Endodermal cell (in vitro differentiated cells): ENCODE measurements at regions not wholly inside any gene's neighbourhood (a gene's known extent, or its start where the extent isn't known, plus 50 kb on each side); places are given as distances from the start of the nearest gene placed in this dataset.

Source experiments
- DNase-seq: peaks from one replicate; pipeline ENCODE4 v3.0.0-alpha.2; 2017
- H3K27ac ChIP-seq: 2 replicates; pipeline ENCODE4 v1.5.1; 2013; ENCODE audit warnings: mild to moderate bottlenecking, low read depth, low read length, moderate library complexity
- H3K27me3 ChIP-seq: 2 replicates; pipeline ENCODE4 v1.6.1; 2013; ENCODE audit warnings: mild to moderate bottlenecking, low read length, moderate library complexity; ENCODE audit not compliant: insufficient read depth, control insufficient read depth, poor library complexity, severe bottlenecking
- H3K36me3 ChIP-seq: 2 replicates; pipeline ENCODE4 v1.7.0; 2013; ENCODE audit warnings: mild to moderate bottlenecking, low read length, moderate library complexity; ENCODE audit not compliant: control insufficient read depth, insufficient read depth
- H3K4me1 ChIP-seq: one replicate; pipeline ENCODE4 v1.7.0; 2013; ENCODE audit warnings: low read length; ENCODE audit not compliant: control insufficient read depth, insufficient read depth
- H3K4me3 ChIP-seq: 2 replicates; pipeline ENCODE4 v1.5.1; 2013; ENCODE audit warnings: mild to moderate bottlenecking, low read length, moderate library complexity
- H3K9ac ChIP-seq: 2 replicates; pipeline ENCODE4 v1.6.1; 2013; ENCODE audit warnings: mild to moderate bottlenecking, low read length, moderate library complexity; ENCODE audit not compliant: poor library complexity, severe bottlenecking; ENCODE audit errors: extremely low read depth
- H3K9me3 ChIP-seq: 2 replicates; pipeline ENCODE4 v1.6.1; 2013; ENCODE audit warnings: mild to moderate bottlenecking, low read length, moderate library complexity; ENCODE audit not compliant: control insufficient read depth
- H3K27ac Mint-ChIP-seq: 2 replicates; pipeline ENCODE4 v1.8.0; 2020; ENCODE audit warnings: mixed read lengths
- H3K27me3 Mint-ChIP-seq: 2 replicates; pipeline ENCODE4 v1.8.0; 2021; ENCODE audit warnings: mild to moderate bottlenecking, mixed read lengths; ENCODE audit not compliant: insufficient read depth
- H3K36me3 Mint-ChIP-seq: 2 replicates; pipeline ENCODE4 v1.8.0; 2020; ENCODE audit warnings: low read depth, mixed read lengths
- H3K4me1 Mint-ChIP-seq: 2 replicates; pipeline ENCODE4 v1.8.0; 2020; ENCODE audit warnings: mixed read lengths
- H3K4me3 Mint-ChIP-seq: 2 replicates; pipeline ENCODE4 v1.8.0; 2020; ENCODE audit warnings: mild to moderate bottlenecking, moderate library complexity, mixed read lengths
- H3K9me3 Mint-ChIP-seq: 2 replicates; pipeline ENCODE4 v1.8.0; 2020; ENCODE audit warnings: mild to moderate bottlenecking, mixed read lengths
- CTCF ChIP-seq: fragments of 200-600 bp; sonication (generic); conservative IDR thresholded peaks from 2 replicates; pipeline ENCODE4 v1.5.0; 2021; ENCODE audit warnings: antibody characterized with exemption, mild to moderate bottlenecking
- WGBS, 2 experiments: methylation state at CpG; one replicate each; pipeline versions ENCODE4 v1.1.5 to v1.1.7; 2013; ENCODE audit warnings: missing lambda C conversion rate in 2 of 2, mixed read lengths in 1 of 2; ENCODE audit not compliant: insufficient coverage in 1 of 2, insufficient read length in 1 of 2; 5-methylcytosine and 5-hydroxymethylcytosine counted together

- no peaks in the 10 kb centered on the region for H3K27me3 ChIP-seq
- WGBS, 2 experiments, result 100% methylated on average over 1 of the region's 1 CpG; no CpG with 5 or more reads in 1 of the 2 experiments
- H3K9me3 ChIP-seq, result no peaks in the 10 kb centered on the region
- no peak overlapping the region for H3K4me3 ChIP-seq
- no peak overlapping the region for H3K9ac ChIP-seq
- Mint-ChIP-seq H3K36me3 (no peaks in the 10 kb centered on the region), H3K27me3 (no peaks in the 10 kb centered on the region), H3K4me1 (peaks cover 4% of the 10 kb centered on the region), H3K4me3 (no peak overlapping the region), H3K9me3 (no peaks in the 10 kb centered on the region), H3K27ac (no peak overlapping the region)
- TF ChIP-seq CTCF, result no peak
- no peak overlapping the region for H3K27ac ChIP-seq
- no peaks in the 10 kb centered on the region for H3K36me3 ChIP-seq
- no peak for DNase-seq
- H3K4me1 ChIP-seq, result no peaks in the 10 kb centered on the region
Observed at GRCh38 chr13:65535370-65535769, 1694.8 kb downstream of the PCDH9 start.

- DNase-seq, result no peak
- Histone ChIP-seq H3K9me3 (no peaks in the 10 kb centered on the region), H3K27ac (no peak overlapping the region), H3K36me3 (no peaks in the 10 kb centered on the region), H3K9ac (no peak overlapping the region), H3K27me3 (no peaks in the 10 kb centered on the region), H3K4me3 (no peak overlapping the region), H3K4me1 (peaks cover 7% of the 10 kb centered on the region)
- H3K9me3 Mint-ChIP-seq, result no peaks in the 10 kb centered on the region
- H3K27ac Mint-ChIP-seq, result no peak overlapping the region
- no peak overlapping the region for H3K4me3 Mint-ChIP-seq
- WGBS, 2 experiments, result 60 to 85% methylated on average over 2 to 4 of the region's 4 CpGs
- H3K27me3 Mint-ChIP-seq, result no peaks in the 10 kb centered on the region
- H3K36me3 Mint-ChIP-seq, result no peaks in the 10 kb centered on the region
- no peak for TF ChIP-seq CTCF
- H3K4me1 Mint-ChIP-seq, result peaks cover 20% of the 10 kb centered on the region
Observed at GRCh38 chr13:65532231-65532630, 1697.9 kb downstream of the PCDH9 start.

- Histone ChIP-seq H3K36me3 (no peaks in the 10 kb centered on the region), H3K27ac (no peak overlapping the region), H3K27me3 (no peaks in the 10 kb centered on the region), H3K4me1 (peaks cover 7% of the 10 kb centered on the region), H3K9ac (no peak overlapping the region), H3K9me3 (no peaks in the 10 kb centered on the region), H3K4me3 (no peak overlapping the region)
- Mint-ChIP-seq H3K4me1 (peaks cover 20% of the 10 kb centered on the region), H3K27ac (no peak overlapping the region), H3K27me3 (no peaks in the 10 kb centered on the region), H3K4me3 (no peak overlapping the region), H3K36me3 (no peaks in the 10 kb centered on the region), H3K9me3 (no peaks in the 10 kb centered on the region)
- no CpG with 5 or more reads among the region's 2 CpGs for WGBS, 2 experiments
- no peak for TF ChIP-seq CTCF
- DNase-seq, result no peak
Observed at GRCh38 chr13:65530688-65531087, 1699.4 kb downstream of the PCDH9 start.
